ENCODE measurements at regions not wholly inside any gene's neighbourhood (a gene's known extent, or its start where the extent isn't known, plus 50 kb on each side); places are given as distances from the start of the nearest gene placed in this dataset.
"Not testable (repeated sequence)": the region's sequence is repeated elsewhere in the genome, so short reads cannot be mapped to it uniquely, and the experiment has no call there.

DNA sequence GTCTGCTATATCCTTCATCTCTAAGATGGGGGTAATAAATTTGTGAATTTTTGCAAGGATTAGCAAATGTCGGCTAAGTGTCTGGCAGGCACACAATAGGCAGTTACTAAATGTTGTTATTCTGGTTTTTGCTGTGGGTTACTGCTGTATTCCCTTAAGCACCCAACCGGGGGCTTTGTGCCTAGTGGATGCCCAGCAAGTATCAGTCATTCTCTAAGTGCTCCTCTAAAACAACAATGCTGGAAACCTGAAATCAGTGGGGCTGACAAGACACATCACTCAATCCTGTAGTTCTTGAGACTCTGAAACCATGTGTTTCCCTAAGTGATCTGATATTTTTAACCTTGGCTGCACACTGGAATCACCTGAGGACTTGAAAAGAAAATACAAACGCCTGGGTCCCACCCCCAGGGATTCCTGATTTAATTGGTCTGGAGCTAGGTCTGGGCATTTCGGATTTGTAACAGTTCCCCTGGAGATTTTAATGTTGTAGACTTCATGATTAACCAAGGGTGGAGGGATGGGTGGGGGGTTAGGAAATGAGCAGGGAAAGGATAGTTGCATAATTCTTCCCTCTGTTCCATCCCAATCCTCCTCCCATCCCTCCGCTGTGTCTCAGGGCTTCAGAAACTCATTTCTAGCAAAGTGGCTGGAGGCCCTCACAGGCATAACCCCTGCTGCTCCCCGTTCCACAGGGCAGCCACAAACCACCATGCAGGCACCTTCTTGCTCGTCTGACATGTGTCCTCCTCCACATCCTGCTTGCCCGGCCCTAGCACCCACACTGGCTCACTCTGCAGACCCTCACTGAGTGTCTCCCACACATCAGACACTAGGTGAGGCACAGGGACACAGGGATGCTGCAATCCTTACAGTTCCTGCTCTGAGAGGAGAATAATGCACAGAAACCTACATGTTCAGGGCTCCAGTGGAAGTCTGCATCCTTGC is 61.7 kb upstream of the LYRM9 start:
- H3K27me3 Mint-ChIP-seq (ENCODE audit: low read depth, unreplicated experiment): peaks cover 26% of the 10 kb centered on the region

DNA sequence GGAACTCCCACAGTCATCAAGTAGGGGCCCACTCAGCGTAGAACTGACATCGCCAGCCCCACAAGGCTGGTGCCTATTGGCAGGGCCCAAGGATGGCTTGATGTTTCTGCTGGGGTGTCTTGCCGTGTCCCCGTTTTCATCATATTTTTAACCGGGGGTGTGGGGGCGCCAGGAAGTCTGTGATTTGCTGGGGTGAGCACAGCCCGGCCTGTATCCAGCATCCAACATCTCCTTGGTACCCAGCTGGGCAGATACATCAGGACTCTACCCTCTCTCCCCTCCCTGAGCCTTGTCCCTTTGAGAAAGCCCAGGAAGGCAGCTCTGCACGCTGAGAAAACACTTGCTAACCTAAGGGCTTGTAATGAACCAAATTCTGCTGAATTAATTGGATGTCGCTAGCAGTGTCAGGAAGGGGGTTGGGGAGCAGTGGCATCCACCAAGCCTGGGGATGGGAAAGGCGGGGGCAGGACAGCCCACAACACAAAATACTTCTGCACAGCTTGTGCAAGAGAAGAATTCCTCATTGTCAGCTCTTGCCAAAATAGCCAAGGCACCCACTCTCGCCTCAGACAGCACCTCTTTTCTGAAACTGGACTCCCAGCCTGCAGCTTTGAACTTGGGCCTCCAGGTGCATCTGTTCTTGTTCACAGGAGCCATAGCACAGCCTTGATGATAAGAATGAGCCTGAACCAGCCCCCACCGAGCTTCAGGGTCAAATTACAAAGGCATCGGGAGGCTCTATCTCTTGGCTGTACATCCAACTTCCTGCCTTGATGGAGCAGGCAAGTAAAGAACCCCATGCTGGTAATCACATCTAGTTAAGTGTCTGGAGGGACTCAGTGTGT is 63.7 kb upstream of the LYRM9 start:
- TF ChIP-seq EZH2 (IDR thresholded peaks at IDR 0.05; ENCODE audit: insufficient read depth, low read length): no peak
- TF ChIP-seq, protein P1, sequence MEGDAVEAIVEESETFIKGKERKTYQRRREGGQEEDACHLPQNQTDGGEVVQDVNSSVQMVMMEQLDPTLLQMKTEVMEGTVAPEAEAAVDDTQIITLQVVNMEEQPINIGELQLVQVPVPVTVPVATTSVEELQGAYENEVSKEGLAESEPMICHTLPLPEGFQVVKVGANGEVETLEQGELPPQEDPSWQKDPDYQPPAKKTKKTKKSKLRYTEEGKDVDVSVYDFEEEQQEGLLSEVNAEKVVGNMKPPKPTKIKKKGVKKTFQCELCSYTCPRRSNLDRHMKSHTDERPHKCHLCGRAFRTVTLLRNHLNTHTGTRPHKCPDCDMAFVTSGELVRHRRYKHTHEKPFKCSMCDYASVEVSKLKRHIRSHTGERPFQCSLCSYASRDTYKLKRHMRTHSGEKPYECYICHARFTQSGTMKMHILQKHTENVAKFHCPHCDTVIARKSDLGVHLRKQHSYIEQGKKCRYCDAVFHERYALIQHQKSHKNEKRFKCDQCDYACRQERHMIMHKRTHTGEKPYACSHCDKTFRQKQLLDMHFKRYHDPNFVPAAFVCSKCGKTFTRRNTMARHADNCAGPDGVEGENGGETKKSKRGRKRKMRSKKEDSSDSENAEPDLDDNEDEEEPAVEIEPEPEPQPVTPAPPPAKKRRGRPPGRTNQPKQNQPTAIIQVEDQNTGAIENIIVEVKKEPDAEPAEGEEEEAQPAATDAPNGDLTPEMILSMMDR (IDR thresholded peaks at IDR 0.05; ENCODE audit: insufficient read depth, low read depth, low read length): no peak
- H3K27ac ChIP-seq (ENCODE audit: low read depth, low read length): no peak overlapping the region
- H3K4me1 ChIP-seq (ENCODE audit: insufficient read depth, low read length): no peaks in the 10 kb centered on the region
- peak; percentile 7 for DNase-seq (ENCODE audit: low read depth)
- H3K4me3 ChIP-seq (ENCODE audit: insufficient read depth, low read depth, low read length): no peak overlapping the region
- H3K36me3 ChIP-seq (ENCODE audit: insufficient read depth, low read length): no peaks in the 10 kb centered on the region
- no peak overlapping the region for H3K4me2 ChIP-seq (ENCODE audit: low read length)
- H3K4me1 Mint-ChIP-seq (ENCODE audit: low read depth, unreplicated experiment): peaks cover 5% of the 10 kb centered on the region
- FAIRE-seq: no peak
- H3K27me3 Mint-ChIP-seq (ENCODE audit: low read depth, unreplicated experiment): peaks cover 20% of the 10 kb centered on the region
- H3K9me3 ChIP-seq (ENCODE audit: insufficient read depth, low read depth, low read length): no peaks in the 10 kb centered on the region
- H3K27ac Mint-ChIP-seq (ENCODE audit: unreplicated experiment): no peak overlapping the region
- no peaks in the 10 kb centered on the region for H3K36me3 Mint-ChIP-seq (ENCODE audit: low read depth, unreplicated experiment)
- H3K79me2 ChIP-seq (ENCODE audit: insufficient read depth, low read length): no peaks in the 10 kb centered on the region
- no peak overlapping the region for H2AFZ ChIP-seq (ENCODE audit: low read depth, low read length)
- H3K9me3 Mint-ChIP-seq (ENCODE audit: unreplicated experiment): no peaks in the 10 kb centered on the region
- no peak overlapping the region for H3K9ac ChIP-seq (ENCODE audit: low read length)
- no peaks in the 10 kb centered on the region for H4K20me1 ChIP-seq (ENCODE audit: insufficient read depth, low read length)
- H3K4me3 Mint-ChIP-seq (ENCODE audit: unreplicated experiment): no peak overlapping the region
- peaks cover 10% of the 10 kb centered on the region for H3K27me3 ChIP-seq (ENCODE audit: insufficient read depth, low read length)

More for the DNA sequence above, 61.7 kb upstream of the LYRM9 start:
- H3K9ac ChIP-seq (ENCODE audit: low read length): no peak overlapping the region
- H2AFZ ChIP-seq (ENCODE audit: low read depth, low read length): no peak overlapping the region
- Mint-ChIP-seq H3K27ac (ENCODE audit: unreplicated experiment) (no peak overlapping the region), H3K9me3 (ENCODE audit: unreplicated experiment) (no peaks in the 10 kb centered on the region), H3K4me3 (ENCODE audit: unreplicated experiment) (no peak overlapping the region), H3K4me1 (ENCODE audit: low read depth, unreplicated experiment) (peaks cover 5% of the 10 kb centered on the region), H3K36me3 (ENCODE audit: low read depth, unreplicated experiment) (no peaks in the 10 kb centered on the region)
- H3K4me1 ChIP-seq (ENCODE audit: insufficient read depth, low read length): no peaks in the 10 kb centered on the region
- TF ChIP-seq, protein P1 (IDR thresholded peaks at IDR 0.05; ENCODE audit: insufficient read depth, low read depth, low read length): no peak
- no peak for TF ChIP-seq EZH2 (IDR thresholded peaks at IDR 0.05; ENCODE audit: insufficient read depth, low read length)
- H3K4me2 ChIP-seq (ENCODE audit: low read length): no peak overlapping the region
- H3K4me3 ChIP-seq (ENCODE audit: insufficient read depth, low read depth, low read length): no peak overlapping the region
- no peak for FAIRE-seq
- no peaks in the 10 kb centered on the region for H4K20me1 ChIP-seq (ENCODE audit: insufficient read depth, low read length)
- H3K27ac ChIP-seq (ENCODE audit: low read depth, low read length): no peak overlapping the region
- peaks cover 10% of the 10 kb centered on the region for H3K27me3 ChIP-seq (ENCODE audit: insufficient read depth, low read length)
- H3K9me3 ChIP-seq (ENCODE audit: insufficient read depth, low read depth, low read length): no peaks in the 10 kb centered on the region
- H3K36me3 ChIP-seq (ENCODE audit: insufficient read depth, low read length): no peaks in the 10 kb centered on the region
- DNase-seq (ENCODE audit: low read depth): no peak
- no peaks in the 10 kb centered on the region for H3K79me2 ChIP-seq (ENCODE audit: insufficient read depth, low read length)

DNA sequence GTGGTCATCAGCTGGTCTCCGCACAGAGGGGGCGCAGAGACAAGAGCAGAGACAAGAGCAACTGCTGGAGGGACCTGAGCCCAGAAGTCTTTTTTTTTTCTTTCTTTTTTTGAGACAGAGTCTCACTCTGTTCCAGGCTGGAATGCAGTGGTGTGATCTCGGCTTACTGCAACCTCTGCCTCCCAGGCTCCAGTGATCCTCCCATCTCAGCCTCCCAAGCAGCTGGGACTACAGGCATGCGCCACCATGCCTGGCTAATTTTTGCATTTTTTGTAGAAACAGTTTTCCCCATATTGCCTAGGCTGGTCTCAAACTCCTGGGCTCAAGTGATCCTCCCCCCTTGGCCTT is 64.3 kb upstream of the LYRM9 start:
- not testable (repeated sequence) for H3K4me1 ChIP-seq (ENCODE audit: insufficient read depth, low read length); H3K4me2 ChIP-seq (ENCODE audit: low read length)

More for the DNA sequence above, 64.3 kb upstream of the LYRM9 start:
- H3K4me3 Mint-ChIP-seq (ENCODE audit: unreplicated experiment); DNase-seq (ENCODE audit: low read depth); H3K4me1 Mint-ChIP-seq (ENCODE audit: low read depth, unreplicated experiment); H3K27ac Mint-ChIP-seq (ENCODE audit: unreplicated experiment); H3K9me3 Mint-ChIP-seq (ENCODE audit: unreplicated experiment); FAIRE-seq; H3K27ac ChIP-seq (ENCODE audit: low read depth, low read length); H3K79me2 ChIP-seq (ENCODE audit: insufficient read depth, low read length); H2AFZ ChIP-seq (ENCODE audit: low read depth, low read length); H3K9ac ChIP-seq (ENCODE audit: low read length); H3K4me3 ChIP-seq (ENCODE audit: insufficient read depth, low read depth, low read length); H3K36me3 ChIP-seq (ENCODE audit: insufficient read depth, low read length); H3K9me3 ChIP-seq (ENCODE audit: insufficient read depth, low read depth, low read length); H4K20me1 ChIP-seq (ENCODE audit: insufficient read depth, low read length); H3K36me3 Mint-ChIP-seq (ENCODE audit: low read depth, unreplicated experiment): not testable (repeated sequence)
- H3K27me3 Mint-ChIP-seq (ENCODE audit: low read depth, unreplicated experiment): peaks cover 20% of the 10 kb centered on the region
- peaks cover 10% of the 10 kb centered on the region for H3K27me3 ChIP-seq (ENCODE audit: insufficient read depth, low read length)
